ENCODE measurements at regions not wholly inside any gene's neighbourhood (a gene's known extent, or its start where the extent isn't known, plus 50 kb on each side); places are given as distances from the start of the nearest gene placed in this dataset.

- Histone ChIP-seq H3F3A (ENCODE audit: insufficient read depth, low read length, poor library complexity, severe bottlenecking) (no peaks in the 10 kb centered on the region), H3K9ac (ENCODE audit: low read length) (no peak overlapping the region), H3K79me2 (replicated peaks; ENCODE audit: insufficient read depth, low read length) (no peaks in the 10 kb centered on the region), H3K4me2 (ENCODE audit: low read length) (no peak overlapping the region), H2AFZ (ENCODE audit: low read depth, low read length) (no peak overlapping the region), H3K36me3 (ENCODE audit: insufficient read depth, low read length) (no peaks in the 10 kb centered on the region), H3K9me2 (ENCODE audit: insufficient read depth, low read length) (no peaks in the 10 kb centered on the region), H3K9me3 (ENCODE audit: low read length) (no peaks in the 10 kb centered on the region), H3K27ac (ENCODE audit: low read length) (no peak overlapping the region), H3K4me3 (ENCODE audit: low read length) (no peak overlapping the region), H4K20me1 (ENCODE audit: insufficient read depth) (no peaks in the 10 kb centered on the region), H3K27me3 (ENCODE audit: insufficient read depth, low read depth, low read length) (no peaks in the 10 kb centered on the region)
- TF ChIP-seq EP300 (conservative IDR thresholded peaks at IDR 0.05; ENCODE audit: poor library complexity, severe bottlenecking), result no peak
- TF ChIP-seq, protein P1, sequence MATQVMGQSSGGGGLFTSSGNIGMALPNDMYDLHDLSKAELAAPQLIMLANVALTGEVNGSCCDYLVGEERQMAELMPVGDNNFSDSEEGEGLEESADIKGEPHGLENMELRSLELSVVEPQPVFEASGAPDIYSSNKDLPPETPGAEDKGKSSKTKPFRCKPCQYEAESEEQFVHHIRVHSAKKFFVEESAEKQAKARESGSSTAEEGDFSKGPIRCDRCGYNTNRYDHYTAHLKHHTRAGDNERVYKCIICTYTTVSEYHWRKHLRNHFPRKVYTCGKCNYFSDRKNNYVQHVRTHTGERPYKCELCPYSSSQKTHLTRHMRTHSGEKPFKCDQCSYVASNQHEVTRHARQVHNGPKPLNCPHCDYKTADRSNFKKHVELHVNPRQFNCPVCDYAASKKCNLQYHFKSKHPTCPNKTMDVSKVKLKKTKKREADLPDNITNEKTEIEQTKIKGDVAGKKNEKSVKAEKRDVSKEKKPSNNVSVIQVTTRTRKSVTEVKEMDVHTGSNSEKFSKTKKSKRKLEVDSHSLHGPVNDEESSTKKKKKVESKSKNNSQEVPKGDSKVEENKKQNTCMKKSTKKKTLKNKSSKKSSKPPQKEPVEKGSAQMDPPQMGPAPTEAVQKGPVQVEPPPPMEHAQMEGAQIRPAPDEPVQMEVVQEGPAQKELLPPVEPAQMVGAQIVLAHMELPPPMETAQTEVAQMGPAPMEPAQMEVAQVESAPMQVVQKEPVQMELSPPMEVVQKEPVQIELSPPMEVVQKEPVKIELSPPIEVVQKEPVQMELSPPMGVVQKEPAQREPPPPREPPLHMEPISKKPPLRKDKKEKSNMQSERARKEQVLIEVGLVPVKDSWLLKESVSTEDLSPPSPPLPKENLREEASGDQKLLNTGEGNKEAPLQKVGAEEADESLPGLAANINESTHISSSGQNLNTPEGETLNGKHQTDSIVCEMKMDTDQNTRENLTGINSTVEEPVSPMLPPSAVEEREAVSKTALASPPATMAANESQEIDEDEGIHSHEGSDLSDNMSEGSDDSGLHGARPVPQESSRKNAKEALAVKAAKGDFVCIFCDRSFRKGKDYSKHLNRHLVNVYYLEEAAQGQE (IDR thresholded peaks at IDR 0.05; ENCODE audit: borderline replicate concordance), result no peak
Measured at GRCh38 chr11:127596433-127596832, 595.9 kb upstream of the KIRREL3 start.

- Histone ChIP-seq H3K4me2 (ENCODE audit: low read length) (no peak overlapping the region), H3K36me3 (ENCODE audit: insufficient read depth, low read length) (no peaks in the 10 kb centered on the region), H3F3A (ENCODE audit: insufficient read depth, low read length, poor library complexity, severe bottlenecking) (no peaks in the 10 kb centered on the region), H3K9ac (ENCODE audit: low read length) (no peak overlapping the region), H3K9me2 (ENCODE audit: insufficient read depth, low read length) (no peaks in the 10 kb centered on the region), H2AFZ (ENCODE audit: low read depth, low read length) (no peak overlapping the region), H3K27ac (ENCODE audit: low read length) (no peak overlapping the region), H3K4me3 (ENCODE audit: low read length) (no peak overlapping the region), H3K79me2 (replicated peaks; ENCODE audit: insufficient read depth, low read length) (no peaks in the 10 kb centered on the region), H4K20me1 (ENCODE audit: insufficient read depth) (no peaks in the 10 kb centered on the region), H3K27me3 (ENCODE audit: insufficient read depth, low read depth, low read length) (no peaks in the 10 kb centered on the region), H3K9me3 (ENCODE audit: low read length) (no peaks in the 10 kb centered on the region)
- TF ChIP-seq RAD21 (conservative IDR thresholded peaks at IDR 0.05) (no peak), TAF1 (IDR thresholded peaks at IDR 0.05; ENCODE audit: low read depth) (no peak), SMC3 (conservative IDR thresholded peaks at IDR 0.05; ENCODE audit: poor library complexity) (no peak), POLR2AphosphoS5 (IDR thresholded peaks at IDR 0.05) (no peak), EZH2 (IDR thresholded peaks at IDR 0.05; ENCODE audit: borderline replicate concordance, insufficient read depth, low read length, poor library complexity, severe bottlenecking) (no peak), CTCF (IDR thresholded peaks at IDR 0.05; ENCODE audit: poor library complexity, severe bottlenecking) (no peak), MXI1 (conservative IDR thresholded peaks at IDR 0.05; ENCODE audit: poor library complexity, severe bottlenecking) (no peak), EP300 (conservative IDR thresholded peaks at IDR 0.05; ENCODE audit: poor library complexity, severe bottlenecking) (no peak)
- TF ChIP-seq, protein P1 (IDR thresholded peaks at IDR 0.05; ENCODE audit: borderline replicate concordance), result no peak
Measured at GRCh38 chr11:127592371-127592770, 591.8 kb upstream of the KIRREL3 start.
